ENCODE measurements at regions not wholly inside any gene's neighbourhood (a gene's known extent, or its start where the extent isn't known, plus 50 kb on each side); places are given as distances from the start of the nearest gene placed in this dataset.

DNA sequence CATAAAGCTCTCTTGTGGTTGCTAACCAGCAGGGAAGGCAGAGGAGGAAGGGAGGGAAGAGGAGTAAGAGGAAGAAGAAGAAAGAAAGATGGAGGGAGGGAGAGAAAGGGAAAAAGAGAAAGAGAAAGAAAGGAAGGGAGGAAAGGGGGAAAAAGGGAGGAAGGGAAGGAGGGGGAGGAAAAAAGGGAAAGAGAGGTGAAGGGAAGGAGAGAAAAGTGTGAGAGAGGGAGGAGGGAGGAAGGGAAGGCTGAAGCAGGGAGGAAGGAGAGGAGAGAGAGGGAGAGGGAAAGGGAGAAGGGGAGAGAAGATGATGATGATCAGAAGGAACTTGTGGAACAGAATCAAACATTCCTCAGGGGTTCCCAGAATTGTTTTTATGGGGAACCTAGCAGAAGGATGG, 57.5 kb upstream of the TOX2 start:
- no peak for TF ChIP-seq EZH2 (IDR thresholded peaks at IDR 0.05)
- no peak for TF ChIP-seq POLR2AphosphoS5 (IDR thresholded peaks at IDR 0.05; ENCODE audit: borderline replicate concordance, low read depth, low read length)
- TF ChIP-seq FOXP2 (optimal IDR thresholded peaks at IDR 0.05; ENCODE audit: control extremely low read depth, extremely low read length, insufficient read depth): no peak

Data from SK-N-MC (cell line).